GM21360 (cell line): ENCODE measurements at regions not wholly inside any gene's neighbourhood (a gene's known extent, or its start where the extent isn't known, plus 50 kb on each side); places are given as distances from the start of the nearest gene placed in this dataset.

Experiments
- ATAC-seq: cut with Tn5 transposase; IDR thresholded peaks from one replicate; pipeline ENCODE4 v1.9.1; 2021; ENCODE audit warnings: mild to moderate bottlenecking, moderate library complexity; ENCODE audit not compliant: unreplicated experiment

GRCh38 chr11:79963856-79964645, 523.2 kb upstream of the TENM4 start:
- ATAC-seq = no peak

- no peak for ATAC-seq
Measured at GRCh38 chr11:79960461-79960860, 519.6 kb upstream of the TENM4 start.

GRCh38 chr11:79959318-79959717, 518.5 kb upstream of the TENM4 start:
- no peak for ATAC-seq

GRCh38 chr11:79957702-79958101, 516.9 kb upstream of the TENM4 start:
- ATAC-seq = no peak

GRCh38 chr11:79956061-79956460, 515.2 kb upstream of the TENM4 start:
- ATAC-seq = no peak

- ATAC-seq = no peak
Measured at GRCh38 chr11:79953629-79954028, 512.8 kb upstream of the TENM4 start.

GRCh38 chr11:79950741-79951140, 509.9 kb upstream of the TENM4 start:
- ATAC-seq = no peak

- ATAC-seq = no peak
Measured at GRCh38 chr11:79950172-79950571, 509.3 kb upstream of the TENM4 start.

- ATAC-seq = no peak
Measured at GRCh38 chr11:79949574-79949973, 508.7 kb upstream of the TENM4 start.

GRCh38 chr11:79942646-79943045, 501.8 kb upstream of the TENM4 start:
- ATAC-seq = no peak

- no peak for ATAC-seq
Measured at GRCh38 chr11:79942090-79942489, 501.3 kb upstream of the TENM4 start.

GRCh38 chr11:79940974-79941735, 500.3 kb upstream of the TENM4 start:
- ATAC-seq = no peak

- ATAC-seq = no peak
Measured at GRCh38 chr11:79940165-79940564, 499.3 kb upstream of the TENM4 start.

- no peak for ATAC-seq
Measured at GRCh38 chr11:79939111-79939510, 498.3 kb upstream of the TENM4 start.

- ATAC-seq = no peak
Measured at GRCh38 chr11:79937676-79938334, 497.0 kb upstream of the TENM4 start.

GRCh38 chr11:79932612-79933011, 491.8 kb upstream of the TENM4 start:
- ATAC-seq = no peak

GRCh38 chr11:79931692-79932091, 490.9 kb upstream of the TENM4 start:
- no peak for ATAC-seq

GRCh38 chr11:79926707-79927106, 485.9 kb upstream of the TENM4 start:
- ATAC-seq = no peak

- ATAC-seq = no peak
Measured at GRCh38 chr11:79925570-79925969, 484.7 kb upstream of the TENM4 start.

GRCh38 chr11:79922641-79923040, 481.8 kb upstream of the TENM4 start:
- ATAC-seq = no peak

GRCh38 chr11:79920480-79920879, 479.6 kb upstream of the TENM4 start:
- no peak for ATAC-seq

- no peak for ATAC-seq
Measured at GRCh38 chr11:79919350-79919749, 478.5 kb upstream of the TENM4 start.
